Stimulated activated CD4-positive, alpha-beta T cell treated with anti-CD3 and anti-CD28 coated beads, Interleukin-2, amount 100 ng/mL, for 48 hours (primary cell): ENCODE measurements at regions not wholly inside any gene's neighbourhood (a gene's known extent, or its start where the extent isn't known, plus 50 kb on each side); places are given as distances from the start of the nearest gene placed in this dataset.
"Not testable (repeated sequence)": the region's sequence is repeated elsewhere in the genome, so short reads cannot be mapped to it uniquely, and the experiment has no call there.

ENCODE experiments used
- DNase-seq, 2 donors: peaks; one replicate each; pipeline ENCODE4 v3.0.0-alpha.2; 2020

DNA sequence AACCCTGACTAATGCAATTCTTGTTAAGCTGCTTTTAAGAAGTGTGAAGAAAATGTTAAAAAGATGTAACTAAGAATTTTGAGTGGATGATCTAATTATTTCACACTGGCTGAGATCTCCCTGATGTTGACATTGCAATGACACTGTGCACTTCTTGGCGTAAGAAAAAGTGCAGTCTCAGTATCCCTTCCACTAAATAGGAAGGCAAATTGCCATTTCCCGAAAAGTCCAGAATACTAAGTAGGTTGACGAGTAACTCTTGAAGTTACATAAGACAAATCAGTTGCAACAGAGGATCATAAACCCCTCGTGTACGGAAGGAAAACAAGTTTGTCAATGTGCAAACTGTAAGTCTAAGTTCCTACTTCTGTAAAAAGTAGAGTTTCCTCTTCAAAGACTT, 189.9 kb downstream of the LMLN start:
- DNase-seq, result not testable (repeated sequence)

DNA sequence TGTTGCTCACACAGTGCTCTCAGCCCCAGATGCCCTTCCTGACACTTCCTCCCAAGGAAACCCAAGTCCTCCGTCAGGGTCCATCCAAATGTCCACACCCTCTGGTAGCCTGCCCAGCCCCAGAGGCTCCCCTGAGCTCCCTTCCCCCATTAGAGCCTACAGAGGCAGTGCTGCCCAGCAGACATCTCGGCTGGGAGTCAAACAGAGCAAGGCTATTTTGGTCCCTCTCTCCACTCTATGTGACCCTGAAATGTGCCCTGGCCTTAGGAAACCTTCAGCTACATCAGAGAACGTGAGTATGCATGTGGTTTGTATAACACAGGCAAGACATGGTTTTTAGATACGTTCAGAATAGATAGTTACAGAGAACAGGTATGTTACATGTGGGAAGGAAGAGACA, 191.8 kb downstream of the LMLN start:
- not testable (repeated sequence) for DNase-seq

DNA sequence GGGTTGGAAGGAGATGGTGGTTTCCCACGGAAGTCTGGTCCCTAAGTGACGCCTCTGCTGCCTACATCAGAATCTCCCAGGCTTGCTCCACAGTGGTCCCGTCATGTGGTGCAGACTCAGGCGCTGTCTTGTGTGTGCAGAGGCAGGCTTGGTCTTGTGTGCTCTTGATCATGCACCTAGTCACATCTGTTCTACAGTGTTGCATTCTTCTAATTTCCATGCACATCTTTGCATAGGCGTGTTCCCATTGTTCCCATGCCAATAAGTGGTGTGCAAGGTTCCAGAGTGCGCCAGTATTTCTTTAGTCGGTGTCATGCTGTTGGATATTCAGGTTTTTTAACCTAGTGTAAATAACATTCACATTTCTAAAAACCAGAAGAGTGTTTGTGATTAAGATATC, 195.8 kb downstream of the LMLN start:
- DNase-seq, result not testable (repeated sequence)

DNA sequence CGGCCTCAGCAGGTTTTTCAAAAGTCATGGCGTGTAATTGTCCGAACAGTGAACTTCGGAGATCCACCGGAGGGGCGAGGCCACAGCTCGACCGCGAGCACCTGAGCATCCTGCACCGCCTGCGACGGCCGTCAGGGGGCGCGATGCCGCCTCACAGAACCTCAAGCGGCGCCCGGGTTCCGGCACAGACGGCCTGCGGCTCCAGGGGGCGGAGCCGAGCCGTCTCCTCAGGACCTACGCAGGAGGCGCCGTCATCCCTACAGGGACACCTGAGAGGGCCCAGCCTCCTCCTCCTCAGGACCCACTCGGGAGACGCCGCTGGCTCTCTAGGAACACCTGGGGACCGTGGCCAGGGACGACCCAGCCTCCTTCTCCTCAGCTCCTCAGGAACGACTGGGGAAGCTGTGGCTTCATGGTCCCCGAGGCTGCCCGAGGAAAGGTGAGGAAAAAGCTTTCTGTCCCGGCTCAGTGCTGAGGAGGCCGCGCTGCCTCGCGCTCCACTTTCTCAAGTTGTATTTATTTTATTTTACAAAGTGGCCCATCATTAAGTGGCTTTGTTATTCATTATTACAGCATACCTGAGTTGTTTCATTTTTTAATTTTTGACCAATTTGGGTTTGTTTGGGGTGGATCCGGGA, 197.3 kb downstream of the LMLN start:
- not testable (repeated sequence) for DNase-seq

DNA sequence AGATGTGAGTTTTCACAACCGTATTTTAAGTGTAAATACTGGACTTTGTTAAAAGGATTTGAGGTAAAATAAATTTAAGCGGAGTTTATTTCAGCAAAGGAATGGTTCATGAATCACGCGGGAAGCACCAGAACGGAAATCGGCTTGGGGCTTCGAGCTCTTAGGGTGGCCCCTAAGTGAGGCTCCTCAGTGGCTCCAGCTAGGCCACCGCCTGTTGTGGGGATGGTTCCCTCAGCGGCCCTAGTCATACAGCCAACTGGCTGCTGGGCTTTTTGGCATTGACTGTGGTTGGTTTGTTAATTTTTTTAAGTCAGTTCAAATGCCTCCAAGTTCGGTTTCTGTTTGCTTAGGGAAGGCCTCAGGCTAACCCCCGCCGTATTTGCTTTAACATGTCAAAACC, 198.0 kb downstream of the LMLN start:
- DNase-seq, result not testable (repeated sequence)

DNA sequence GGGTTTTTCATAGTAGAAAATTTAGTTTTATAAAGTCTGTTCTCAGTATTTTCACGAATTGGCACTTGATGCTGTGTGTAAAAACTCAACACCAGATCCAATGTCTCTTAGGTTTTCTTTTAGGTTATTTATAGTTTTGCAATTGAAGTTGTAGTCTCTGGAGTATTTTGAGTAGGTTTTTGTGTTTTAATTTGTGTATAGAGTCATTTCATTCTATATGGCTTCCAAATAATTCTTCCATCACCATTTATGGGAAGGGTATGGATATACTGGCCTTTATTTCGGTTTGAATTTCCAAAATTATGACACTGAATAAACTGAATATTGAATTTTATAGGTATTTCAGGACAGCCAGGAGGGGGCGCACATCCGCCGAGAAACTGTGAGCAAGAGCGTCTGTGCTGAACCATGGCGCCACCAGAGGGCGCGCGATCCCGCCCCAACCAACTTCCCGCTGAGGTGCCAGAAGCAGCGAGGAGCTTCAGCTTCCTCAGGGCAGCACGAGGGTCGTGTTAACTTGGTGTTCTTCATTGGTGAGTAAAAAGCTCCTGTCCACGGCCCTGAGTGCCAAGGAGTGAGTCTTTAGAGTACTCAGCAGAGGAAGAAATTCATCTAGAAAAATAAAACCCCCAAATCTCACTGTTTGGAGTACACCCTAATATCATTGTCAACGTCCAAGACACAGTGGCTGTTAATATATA, 207.5 kb downstream of the LMLN start:
- peak; percentile 62 to 63 for DNase-seq

DNA sequence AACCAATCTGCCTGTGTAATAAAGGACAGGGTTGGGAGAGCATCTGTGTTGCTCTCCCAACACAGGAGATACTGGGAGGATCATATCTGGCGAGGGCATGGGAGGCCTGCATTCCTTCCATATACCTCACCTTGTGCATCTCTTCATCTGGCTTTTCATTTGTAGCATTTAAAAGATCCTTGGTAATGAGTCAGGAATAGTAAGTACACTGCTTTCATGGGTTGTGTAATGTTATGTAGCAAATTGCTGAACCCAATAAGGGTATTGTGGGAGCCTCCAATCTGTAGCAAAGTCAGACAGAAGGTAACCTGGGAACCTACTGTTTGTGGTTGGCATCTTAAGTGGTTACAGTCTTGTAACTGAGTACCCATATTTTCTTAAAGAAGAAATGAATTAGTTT, 210.8 kb downstream of the LMLN start:
- not testable (repeated sequence) for DNase-seq

DNA sequence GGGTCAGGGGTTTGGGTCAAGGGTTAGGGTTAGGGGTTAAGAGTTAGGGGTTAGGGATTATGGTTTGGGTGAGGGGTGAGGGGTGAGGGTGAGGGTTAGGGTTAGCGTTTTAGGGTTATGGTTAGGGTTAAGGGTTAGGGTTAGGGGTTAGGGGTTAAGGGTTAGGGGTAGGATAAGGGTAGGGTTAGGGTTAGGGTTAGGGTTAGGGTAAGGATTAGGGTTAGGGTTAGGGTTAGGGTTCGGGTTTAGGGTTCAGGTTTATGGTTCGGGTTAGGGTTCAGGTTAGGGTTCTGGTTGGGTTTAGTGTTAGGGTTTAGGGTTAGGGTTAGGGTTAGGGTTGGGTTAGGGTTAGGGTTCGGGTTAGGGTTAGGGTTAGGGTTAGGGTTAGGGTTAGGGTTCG, 213.1 kb downstream of the LMLN start:
- not testable (repeated sequence) for DNase-seq

DNA sequence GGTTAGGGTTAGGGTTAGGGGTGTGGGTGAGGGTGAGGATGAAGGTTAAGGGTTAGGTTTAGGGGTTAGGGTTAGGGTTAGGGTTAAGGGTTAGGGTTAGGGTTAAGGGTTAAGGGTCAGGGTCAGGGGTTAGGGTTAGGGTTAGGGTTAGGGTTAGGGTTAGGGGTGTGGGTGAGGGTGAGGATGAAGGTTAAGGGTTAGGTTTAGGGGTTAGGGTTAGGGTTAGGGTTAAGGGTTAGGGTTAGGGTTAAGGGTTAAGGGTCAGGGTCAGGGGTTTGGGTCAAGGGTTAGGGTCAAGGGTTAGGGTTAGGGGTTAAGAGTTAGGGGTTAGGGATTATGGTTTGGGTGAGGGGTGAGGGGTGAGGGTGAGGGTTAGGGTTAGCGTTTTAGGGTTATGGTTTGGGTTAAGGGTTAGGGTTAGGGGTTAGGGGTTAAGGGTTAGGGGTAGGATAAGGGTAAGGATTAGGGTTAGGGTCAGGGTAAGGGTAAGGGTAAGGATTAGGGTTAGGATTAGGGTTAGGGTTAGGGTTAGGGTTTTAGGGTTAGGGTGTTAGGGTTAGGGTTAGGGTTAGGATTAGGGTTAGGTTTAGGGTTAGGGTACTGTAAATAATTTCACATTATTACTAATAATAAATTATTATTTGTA, 214.0 kb downstream of the LMLN start:
- not testable (repeated sequence) for DNase-seq
